GM12878 (cell line): ENCODE measurements at regions not wholly inside any gene's neighbourhood (a gene's known extent, or its start where the extent isn't known, plus 50 kb on each side); places are given as distances from the start of the nearest gene placed in this dataset.

Source experiments
- EP300 ChIP-seq, 2 experiments: fragments of 150-350 bp in 1 of 2; IDR thresholded peaks; 2 replicates each; pipeline ENCODE4 v1.6.1; 2011 to 2012; ENCODE audit warnings: low read depth in 2 of 2, low read length in 2 of 2, borderline replicate concordance in 1 of 2, improper control_type of control experiment in 1 of 2, inconsistent platforms in 1 of 2; ENCODE audit not compliant: control insufficient read depth in 1 of 2
- NR2C2 ChIP-seq: IDR thresholded peaks from 2 replicates; pipeline ENCODE4 v1.6.1; 2011; ENCODE audit warnings: borderline replicate concordance, low read depth; ENCODE audit not compliant: control insufficient read depth, insufficient read length
- TF ChIP-seq, protein P1 (sequence below), 3 experiments: IDR thresholded peaks in 2 of 3; conservative IDR thresholded peaks in 1 of 3; 2 replicates each; pipeline ENCODE4 v1.5.1; 2011; ENCODE audit warnings: low read depth in 3 of 3, low read length in 3 of 3, mild to moderate bottlenecking in 3 of 3, control low read depth in 2 of 3, moderate library complexity in 2 of 3, inconsistent platforms in 1 of 3, mixed read lengths in 1 of 3; ENCODE audit not compliant: control insufficient read depth in 2 of 3, insufficient read depth in 1 of 3; ENCODE audit errors: extremely low read depth in 1 of 3
- TF ChIP-seq, protein P2 (sequence below): IDR thresholded peaks from 2 replicates; pipeline ENCODE4 v1.6.1; 2011; ENCODE audit warnings: low read depth, low read length, improper control_type of control experiment, borderline replicate concordance

DNA sequence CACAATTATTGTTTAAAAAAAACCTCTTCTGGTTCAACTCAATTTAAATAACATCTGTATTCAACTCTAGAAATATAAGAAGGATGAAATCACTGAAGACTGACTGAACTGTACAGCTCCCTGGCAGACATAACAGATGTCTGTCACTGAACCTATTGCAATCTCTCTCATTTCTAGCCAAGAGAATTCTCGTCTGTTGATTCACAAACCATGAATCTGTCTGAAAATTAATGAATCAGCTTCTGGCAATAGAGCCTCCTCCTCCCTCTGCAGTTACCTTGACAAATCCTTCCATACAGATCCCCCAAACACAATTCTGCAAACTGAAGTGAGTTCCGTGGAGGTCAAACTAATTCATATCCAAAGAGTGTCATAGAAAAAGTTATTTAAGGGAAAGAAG, 561.4 kb downstream of the PYDC2 start:
- TF ChIP-seq NR2C2 (no peak), EP300 (IDR thresholded peaks at IDR 0.05; ENCODE audit: borderline replicate concordance in 1 of 2, control insufficient read depth in 1 of 2, low read depth in 2 of 2, low read length in 2 of 2) (no peak)
- TF ChIP-seq, protein P1, sequence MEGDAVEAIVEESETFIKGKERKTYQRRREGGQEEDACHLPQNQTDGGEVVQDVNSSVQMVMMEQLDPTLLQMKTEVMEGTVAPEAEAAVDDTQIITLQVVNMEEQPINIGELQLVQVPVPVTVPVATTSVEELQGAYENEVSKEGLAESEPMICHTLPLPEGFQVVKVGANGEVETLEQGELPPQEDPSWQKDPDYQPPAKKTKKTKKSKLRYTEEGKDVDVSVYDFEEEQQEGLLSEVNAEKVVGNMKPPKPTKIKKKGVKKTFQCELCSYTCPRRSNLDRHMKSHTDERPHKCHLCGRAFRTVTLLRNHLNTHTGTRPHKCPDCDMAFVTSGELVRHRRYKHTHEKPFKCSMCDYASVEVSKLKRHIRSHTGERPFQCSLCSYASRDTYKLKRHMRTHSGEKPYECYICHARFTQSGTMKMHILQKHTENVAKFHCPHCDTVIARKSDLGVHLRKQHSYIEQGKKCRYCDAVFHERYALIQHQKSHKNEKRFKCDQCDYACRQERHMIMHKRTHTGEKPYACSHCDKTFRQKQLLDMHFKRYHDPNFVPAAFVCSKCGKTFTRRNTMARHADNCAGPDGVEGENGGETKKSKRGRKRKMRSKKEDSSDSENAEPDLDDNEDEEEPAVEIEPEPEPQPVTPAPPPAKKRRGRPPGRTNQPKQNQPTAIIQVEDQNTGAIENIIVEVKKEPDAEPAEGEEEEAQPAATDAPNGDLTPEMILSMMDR (IDR thresholded peaks at IDR 0.05 in 2 of 3, conservative IDR thresholded peaks at IDR 0.05 in 1 of 3; ENCODE audit: control insufficient read depth in 2 of 3, extremely low read depth in 1 of 3, insufficient read depth in 1 of 3, low read depth in 3 of 3, low read length in 3 of 3) = no peak
- TF ChIP-seq, protein P2, sequence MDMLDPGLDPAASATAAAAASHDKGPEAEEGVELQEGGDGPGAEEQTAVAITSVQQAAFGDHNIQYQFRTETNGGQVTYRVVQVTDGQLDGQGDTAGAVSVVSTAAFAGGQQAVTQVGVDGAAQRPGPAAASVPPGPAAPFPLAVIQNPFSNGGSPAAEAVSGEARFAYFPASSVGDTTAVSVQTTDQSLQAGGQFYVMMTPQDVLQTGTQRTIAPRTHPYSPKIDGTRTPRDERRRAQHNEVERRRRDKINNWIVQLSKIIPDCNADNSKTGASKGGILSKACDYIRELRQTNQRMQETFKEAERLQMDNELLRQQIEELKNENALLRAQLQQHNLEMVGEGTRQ = no peak
